ENCODE measurements at regions not wholly inside any gene's neighbourhood (a gene's known extent, or its start where the extent isn't known, plus 50 kb on each side); places are given as distances from the start of the nearest gene placed in this dataset.

DNA sequence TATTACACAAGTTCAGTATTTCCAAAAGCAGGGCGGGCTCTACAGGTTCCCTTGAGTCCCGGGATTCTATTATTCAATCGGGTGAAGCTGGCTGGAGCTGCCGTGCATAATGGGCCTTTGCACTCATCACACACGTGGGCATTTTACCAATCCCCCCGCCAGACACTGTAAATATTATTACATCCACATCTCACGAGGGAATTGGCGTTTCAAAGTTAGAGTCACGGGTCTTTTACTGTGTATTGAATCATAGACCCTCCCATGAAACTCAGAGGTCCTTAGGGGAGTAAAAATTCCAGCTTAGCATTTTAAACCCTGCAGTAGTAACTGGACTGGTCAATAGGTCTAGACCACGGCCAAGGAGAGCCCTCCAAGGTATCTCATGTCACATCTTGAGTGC is 70.3 kb downstream of the MAP1LC3B2 start:
- TF ChIP-seq, protein P1, sequence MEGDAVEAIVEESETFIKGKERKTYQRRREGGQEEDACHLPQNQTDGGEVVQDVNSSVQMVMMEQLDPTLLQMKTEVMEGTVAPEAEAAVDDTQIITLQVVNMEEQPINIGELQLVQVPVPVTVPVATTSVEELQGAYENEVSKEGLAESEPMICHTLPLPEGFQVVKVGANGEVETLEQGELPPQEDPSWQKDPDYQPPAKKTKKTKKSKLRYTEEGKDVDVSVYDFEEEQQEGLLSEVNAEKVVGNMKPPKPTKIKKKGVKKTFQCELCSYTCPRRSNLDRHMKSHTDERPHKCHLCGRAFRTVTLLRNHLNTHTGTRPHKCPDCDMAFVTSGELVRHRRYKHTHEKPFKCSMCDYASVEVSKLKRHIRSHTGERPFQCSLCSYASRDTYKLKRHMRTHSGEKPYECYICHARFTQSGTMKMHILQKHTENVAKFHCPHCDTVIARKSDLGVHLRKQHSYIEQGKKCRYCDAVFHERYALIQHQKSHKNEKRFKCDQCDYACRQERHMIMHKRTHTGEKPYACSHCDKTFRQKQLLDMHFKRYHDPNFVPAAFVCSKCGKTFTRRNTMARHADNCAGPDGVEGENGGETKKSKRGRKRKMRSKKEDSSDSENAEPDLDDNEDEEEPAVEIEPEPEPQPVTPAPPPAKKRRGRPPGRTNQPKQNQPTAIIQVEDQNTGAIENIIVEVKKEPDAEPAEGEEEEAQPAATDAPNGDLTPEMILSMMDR (conservative IDR thresholded peaks at IDR 0.05 in 1 of 2, IDR thresholded peaks at IDR 0.05 in 1 of 2; ENCODE audit: low read depth in 1 of 2, low read length in 2 of 2) = no peak
- TF ChIP-seq EZH2 (IDR thresholded peaks at IDR 0.05; ENCODE audit: low read length, missing control alignments) = no peak

Measured in fibroblast of lung (primary cell).